Neuronal stem cell (in vitro differentiated cells): ENCODE measurements at regions not wholly inside any gene's neighbourhood (a gene's known extent, or its start where the extent isn't known, plus 50 kb on each side); places are given as distances from the start of the nearest gene placed in this dataset.
A peak's percentile ranks its signal among the peaks of the same experiment; 100 is the strongest.

ENCODE experiments used
- DNase-seq: peaks from one replicate; pipeline ENCODE4 v3.0.0-alpha.2; 2013; ENCODE audit warnings: low spot score
- H2AFZ ChIP-seq: one replicate; pipeline ENCODE4 v1.6.1; 2013; ENCODE audit warnings: mild to moderate bottlenecking, low read length, inconsistent platforms
- H2AK5ac ChIP-seq: 2 replicates; pipeline ENCODE4 v1.6.1; 2013; ENCODE audit warnings: low read depth, mild to moderate bottlenecking, inconsistent platforms, low read length, moderate library complexity, mixed read lengths
- H2BK120ac ChIP-seq: 2 replicates; pipeline ENCODE4 v1.6.1; 2013; ENCODE audit warnings: low read depth, mild to moderate bottlenecking, inconsistent platforms, low read length, moderate library complexity, mixed read lengths
- H2BK12ac ChIP-seq: one replicate; pipeline ENCODE4 v1.6.1; 2013; ENCODE audit warnings: low read length, inconsistent platforms
- H2BK15ac ChIP-seq: 2 replicates; pipeline ENCODE4 v1.6.1; 2013; ENCODE audit warnings: mild to moderate bottlenecking, low read length, inconsistent platforms, mixed read lengths
- H2BK5ac ChIP-seq: one replicate; pipeline ENCODE4 v1.6.1; 2013; ENCODE audit warnings: inconsistent platforms, mild to moderate bottlenecking, low read length, moderate library complexity
- H3K14ac ChIP-seq: one replicate; pipeline ENCODE4 v1.6.1; 2013; ENCODE audit warnings: low read length, inconsistent platforms
- H3K18ac ChIP-seq: 2 replicates; pipeline ENCODE4 v1.6.1; 2013; ENCODE audit warnings: low read length, inconsistent platforms
- H3K23ac ChIP-seq: 2 replicates; pipeline ENCODE4 v1.6.1; 2013; ENCODE audit warnings: low read depth, mild to moderate bottlenecking, mixed read lengths, low read length, inconsistent platforms; ENCODE audit not compliant: poor library complexity
- H3K27ac ChIP-seq: replicated peaks from 3 replicates; pipeline ENCODE4 v1.5.1; 2013; ENCODE audit warnings: low read length, inconsistent platforms
- H3K27me3 ChIP-seq, 3 experiments: 2 replicates each; pipeline ENCODE4 v1.6.1; 2013; ENCODE audit warnings: low read length in 3 of 3, mild to moderate bottlenecking in 2 of 3, inconsistent platforms in 1 of 3, low read depth in 1 of 3, mixed read lengths in 1 of 3, moderate library complexity in 1 of 3; ENCODE audit not compliant: control insufficient read depth in 3 of 3, insufficient read depth in 3 of 3
- H3K36me3 ChIP-seq, 2 donors: replicated peaks in 1 of 2; 2 replicates each; pipeline ENCODE4 v1.6.1; 2013; ENCODE audit warnings: low read length in 2 of 2; ENCODE audit not compliant: control insufficient read depth in 2 of 2, insufficient read depth in 2 of 2
- H3K4ac ChIP-seq: 2 replicates; pipeline ENCODE4 v1.6.1; 2013; ENCODE audit warnings: inconsistent platforms, mild to moderate bottlenecking, low read length, moderate library complexity
- H3K4me1 ChIP-seq, 2 donors: 1 replicate in 1 of 2; 2 replicates in 1 of 2; pipeline ENCODE4 v1.6.1; 2013; ENCODE audit warnings: low read length in 2 of 2, low read depth in 1 of 2; ENCODE audit not compliant: control insufficient read depth in 2 of 2, insufficient read depth in 1 of 2
- H3K4me2 ChIP-seq: one replicate; pipeline ENCODE4 v1.6.1; 2013; ENCODE audit warnings: mild to moderate bottlenecking, low read length, inconsistent platforms; ENCODE audit not compliant: insufficient read depth, poor library complexity, severe bottlenecking
- H3K4me3 ChIP-seq, 2 donors: 2 replicates each; pipeline ENCODE4 v1.5.1; 2013; ENCODE audit warnings: low read length in 2 of 2, mild to moderate bottlenecking in 2 of 2, inconsistent platforms in 1 of 2, moderate library complexity in 1 of 2
- H3K79me1 ChIP-seq: one replicate; pipeline ENCODE4 v1.6.1; 2013; ENCODE audit warnings: low read depth, mild to moderate bottlenecking, inconsistent platforms, low read length, moderate library complexity
- H3K9ac ChIP-seq: one replicate; pipeline ENCODE4 v1.6.1; 2013; ENCODE audit warnings: mild to moderate bottlenecking, low read depth, low read length, inconsistent platforms; ENCODE audit not compliant: poor library complexity
- H3K9me3 ChIP-seq, 2 donors: replicated peaks in 1 of 2; 2 replicates each; pipeline versions ENCODE3 to v1.6.1; 2013; ENCODE audit warnings: low read length in 2 of 2, mild to moderate bottlenecking in 2 of 2, inconsistent platforms in 1 of 2, low read depth in 1 of 2, mixed read lengths in 1 of 2, moderate library complexity in 1 of 2; ENCODE audit not compliant: control insufficient read depth in 2 of 2, insufficient read depth in 1 of 2
- H4K8ac ChIP-seq: one replicate; pipeline ENCODE4 v1.6.1; 2013; ENCODE audit warnings: low read depth, mild to moderate bottlenecking, inconsistent platforms, low read length, moderate library complexity
- H4K91ac ChIP-seq: one replicate; pipeline ENCODE4 v1.6.1; 2013; ENCODE audit warnings: low read length, low read depth, mild to moderate bottlenecking, inconsistent platforms; ENCODE audit not compliant: poor library complexity
- WGBS, 2 donors: extraction: QIAGEN DNeasy Blood & Tissue Kit; methylation state at CpG; one replicate each; pipeline ENCODE4 v1.1.7; 2013; ENCODE audit warnings: missing lambda C conversion rate in 2 of 2, mixed read lengths in 1 of 2; ENCODE audit not compliant: insufficient read length in 2 of 2, insufficient replicate concordance in 1 of 2; ENCODE audit errors: extremely low coverage in 2 of 2; 5-methylcytosine and 5-hydroxymethylcytosine counted together

DNA sequence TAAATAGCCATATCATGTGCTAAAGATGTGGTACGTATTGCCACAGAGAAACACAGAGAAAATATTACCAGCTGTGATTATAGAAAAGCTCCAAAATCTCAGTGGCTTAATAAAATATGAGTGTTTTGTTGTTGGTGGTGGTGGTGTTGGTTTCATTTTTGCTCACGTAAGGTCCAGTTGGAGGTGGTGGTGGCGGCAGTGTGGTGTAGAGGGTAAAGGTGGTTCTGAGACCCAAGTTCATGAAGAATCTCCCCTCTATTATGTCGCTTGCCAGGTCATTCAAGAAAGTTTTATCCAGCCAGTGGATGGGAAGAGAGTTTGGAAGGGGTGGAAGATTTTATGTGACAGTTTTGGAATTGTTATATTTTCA lies 217.6 kb upstream of the SAMSN1 start:
- H2AK5ac ChIP-seq: no peak overlapping the region

DNA sequence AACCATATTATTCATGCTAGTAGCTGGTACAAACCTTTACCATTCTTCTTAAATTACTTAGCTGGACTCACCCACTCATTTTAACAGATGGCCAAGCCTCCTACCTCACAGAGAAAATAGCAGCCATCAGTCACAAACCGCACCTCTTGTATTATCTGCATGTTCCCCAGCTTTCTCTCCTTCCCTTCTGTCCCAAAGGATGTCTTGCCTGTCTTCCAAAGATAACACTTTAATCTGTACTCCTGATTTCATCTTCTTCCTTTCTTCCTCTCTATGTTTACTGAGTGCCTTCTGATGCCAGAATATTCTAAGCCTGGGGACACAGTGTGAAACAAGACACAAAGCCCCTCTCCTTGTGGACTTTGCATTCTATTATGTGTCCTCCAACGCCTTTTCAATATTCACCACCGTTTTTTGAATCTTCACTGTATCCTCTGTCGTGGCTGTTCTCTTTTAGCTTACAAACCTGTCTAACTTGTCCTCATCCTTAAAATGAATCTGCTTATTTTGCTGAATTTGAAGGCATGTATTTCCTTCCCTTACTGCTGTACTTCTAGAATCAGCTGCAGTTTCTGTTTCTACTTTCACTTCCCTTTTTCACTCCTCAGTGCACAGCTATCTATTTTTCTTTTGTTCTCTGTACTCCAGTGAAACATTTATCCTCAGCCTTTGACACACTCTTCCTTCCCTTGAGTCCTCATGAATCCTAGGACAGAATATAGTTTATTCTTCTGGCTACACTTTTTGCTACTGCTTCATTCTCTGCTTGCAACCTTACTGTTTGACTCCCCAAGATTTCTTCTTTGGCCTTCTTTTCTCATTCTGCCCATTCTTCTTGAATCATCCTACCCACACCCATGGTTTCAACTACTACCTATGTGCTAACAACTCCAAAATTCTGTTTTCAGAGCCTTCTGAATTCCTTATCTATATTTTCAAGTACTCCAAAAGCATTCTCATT lies 216.9 kb upstream of the SAMSN1 start:
- no peak overlapping the region for H2BK5ac ChIP-seq
- H2BK12ac ChIP-seq: no peak overlapping the region
- H3K4me1 ChIP-seq: no peaks in the 10 kb centered on the region
- H3K36me3 ChIP-seq: no peaks in the 10 kb centered on the region
- no peaks in the 10 kb centered on the region for H3K27me3 ChIP-seq
- no peak for DNase-seq
- H3K9me3 ChIP-seq: no peaks in the 10 kb centered on the region
- H3K4me2 ChIP-seq: no peak overlapping the region
- no peak overlapping the region for H3K18ac ChIP-seq
- H3K27ac ChIP-seq: no peak overlapping the region
- no peaks in the 10 kb centered on the region for H3K79me1 ChIP-seq
- no peak overlapping the region for H2BK120ac ChIP-seq
- no peak overlapping the region for H3K4me3 ChIP-seq
- no peak overlapping the region for H3K9ac ChIP-seq
- no peak overlapping the region for H2AK5ac ChIP-seq
- peak overlapping the region; percentile 2 for H2AFZ ChIP-seq
- H3K14ac ChIP-seq: no peak overlapping the region
- H2BK15ac ChIP-seq: no peak overlapping the region
- no peak overlapping the region for H3K23ac ChIP-seq
- H4K91ac ChIP-seq: no peak overlapping the region
- H4K8ac ChIP-seq: no peak overlapping the region
- H3K4ac ChIP-seq: no peak overlapping the region
- no CpG with 5 or more reads among the region's 4 CpGs for WGBS, 2 donors

More for the DNA sequence above, 217.6 kb upstream of the SAMSN1 start:
- H3K14ac ChIP-seq: no peak overlapping the region
- H3K4me3 ChIP-seq: no peak overlapping the region
- no peak overlapping the region for H3K4me2 ChIP-seq
- no peak overlapping the region for H2AFZ ChIP-seq
- no peaks in the 10 kb centered on the region for H3K4me1 ChIP-seq
- H2BK15ac ChIP-seq: no peak overlapping the region
- no peak overlapping the region for H2BK12ac ChIP-seq
- no peak for DNase-seq
- H3K36me3 ChIP-seq: no peaks in the 10 kb centered on the region
- H3K18ac ChIP-seq: no peak overlapping the region
- H3K9me3 ChIP-seq: no peaks in the 10 kb centered on the region
- H2BK5ac ChIP-seq: no peak overlapping the region
- H3K9ac ChIP-seq: no peak overlapping the region
- H3K27me3 ChIP-seq: no peaks in the 10 kb centered on the region
- WGBS, 2 donors: no CpG with 5 or more reads among the region's 4 CpGs
- no peak overlapping the region for H3K23ac ChIP-seq
- H4K8ac ChIP-seq: no peak overlapping the region
- H4K91ac ChIP-seq: no peak overlapping the region
- H3K4ac ChIP-seq: no peak overlapping the region
- no peak overlapping the region for H3K27ac ChIP-seq
- H2BK120ac ChIP-seq: no peak overlapping the region
- H3K79me1 ChIP-seq: no peaks in the 10 kb centered on the region

DNA sequence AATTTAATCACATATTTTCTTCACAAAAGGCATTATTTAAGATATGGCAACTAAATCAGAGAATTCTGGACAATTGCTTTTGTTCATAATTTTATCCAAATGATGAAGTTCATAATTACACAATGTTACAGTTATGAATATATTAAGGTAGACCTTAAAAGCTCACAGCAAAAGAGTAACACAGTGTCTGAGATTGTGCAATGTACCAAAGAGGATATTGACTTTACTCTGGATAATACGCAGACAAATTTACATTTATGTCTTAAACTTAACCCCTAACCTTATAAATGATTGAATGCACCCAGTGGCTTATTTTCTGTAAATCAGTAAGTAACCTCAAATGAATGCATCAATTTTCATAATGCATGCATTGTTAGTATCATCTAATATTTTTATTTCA lies 216.2 kb upstream of the SAMSN1 start:
- Histone ChIP-seq H3K4me3 (no peak overlapping the region), H2BK120ac (no peak overlapping the region), H2BK5ac (no peak overlapping the region), H3K4me1 (no peaks in the 10 kb centered on the region), H2BK12ac (no peak overlapping the region), H3K79me1 (no peaks in the 10 kb centered on the region), H2AFZ (no peak overlapping the region), H3K4ac (no peak overlapping the region), H3K9ac (no peak overlapping the region), H3K9me3 (no peaks in the 10 kb centered on the region), H3K23ac (no peak overlapping the region), H3K18ac (no peak overlapping the region), H3K4me2 (no peak overlapping the region), H3K27ac (no peak overlapping the region), H2BK15ac (no peak overlapping the region), H4K8ac (no peak overlapping the region), H2AK5ac (no peak overlapping the region), H3K27me3 (no peaks in the 10 kb centered on the region), H3K36me3 (no peaks in the 10 kb centered on the region), H4K91ac (no peak overlapping the region), H3K14ac (no peak overlapping the region)
- DNase-seq: no peak
- WGBS, 2 donors: no CpG with 5 or more reads among the region's 1 CpG

DNA sequence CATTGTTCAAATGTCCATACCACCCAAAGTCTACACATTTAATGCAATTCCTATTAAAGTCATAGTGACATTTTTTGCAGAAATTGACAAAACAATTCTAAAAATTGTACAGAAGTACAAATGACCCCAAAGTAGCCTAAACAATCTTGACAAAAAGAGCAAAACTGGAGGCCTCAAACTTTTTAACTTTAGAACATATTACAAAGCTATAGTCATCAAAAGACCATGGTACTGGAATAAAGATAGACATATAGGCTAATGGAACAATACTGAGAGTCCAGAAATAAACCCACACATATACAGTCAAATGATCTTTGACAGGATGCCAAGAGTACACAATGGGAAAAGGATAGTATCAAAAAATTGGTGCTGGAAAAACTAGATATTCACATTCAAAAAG lies 213.2 kb upstream of the SAMSN1 start:
- Histone ChIP-seq H3K18ac (no peak overlapping the region), H2BK120ac (no peak overlapping the region), H3K36me3 (no peaks in the 10 kb centered on the region), H2BK15ac (no peak overlapping the region), H3K14ac (no peak overlapping the region), H2BK12ac (no peak overlapping the region), H3K9me3 (no peaks in the 10 kb centered on the region), H3K4ac (no peak overlapping the region), H3K27me3 (no peaks in the 10 kb centered on the region), H3K4me2 (no peak overlapping the region), H3K4me3 (no peak overlapping the region), H2AFZ (no peak overlapping the region), H3K23ac (no peak overlapping the region), H3K4me1 (no peaks in the 10 kb centered on the region), H3K79me1 (no peaks in the 10 kb centered on the region), H4K8ac (no peak overlapping the region), H3K27ac (no peak overlapping the region), H2BK5ac (no peak overlapping the region), H2AK5ac (no peak overlapping the region), H3K9ac (no peak overlapping the region), H4K91ac (no peak overlapping the region)
- DNase-seq: no peak
